CD4-positive, alpha-beta T cell (primary cell): ENCODE measurements at regions not wholly inside any gene's neighbourhood (a gene's known extent, or its start where the extent isn't known, plus 50 kb on each side); places are given as distances from the start of the nearest gene placed in this dataset.

Experiments used
- ATAC-seq: fragments of 200-7000 bp; cut with Tn5 transposase; one replicate; pipeline ENCODE4 v1.10.0; 2022; ENCODE audit warnings: mild to moderate bottlenecking; ENCODE audit not compliant: poor library complexity
- CTCF ChIA-PET: fragments of 350-600 bp; sonication (Branson Sonifier 250); formaldehyde crosslinking; loops from one replicate; lab custom pipeline; 2021; ENCODE audit warnings: antibody characterized with exemption, inconsistent platforms; lab: Charles Lee
- POLR2A ChIA-PET: fragments of 350-600 bp; sonication (Branson Sonifier 250); formaldehyde crosslinking; loops from one replicate; lab custom pipeline; 2021; ENCODE audit warnings: antibody characterized with exemption, inconsistent platforms; lab: Charles Lee
- DNase-seq, 14 experiments: peaks; one replicate each; pipeline ENCODE4 v3.0.0-alpha.2; 2013 to 2020; ENCODE audit warnings: mixed read lengths in 2 of 14
- H3K27ac ChIP-seq, 2 donors: one replicate each; pipeline versions ENCODE4 v1.5.1 to v1.7.0; 2013; ENCODE audit warnings: low read length in 2 of 2, low read depth in 1 of 2, mild to moderate bottlenecking in 1 of 2
- H3K27me3 ChIP-seq, 2 experiments: 1 replicate in 1 of 2; 2 replicates in 1 of 2; pipeline versions ENCODE4 v1.6.1 to v1.7.0; 2013; ENCODE audit warnings: low read length in 2 of 2, control low read depth in 1 of 2, mild to moderate bottlenecking in 1 of 2, moderate library complexity in 1 of 2; ENCODE audit not compliant: insufficient read depth in 2 of 2, control insufficient read depth in 1 of 2
- H3K36me3 ChIP-seq: one replicate; pipeline ENCODE4 v1.6.1; 2013; ENCODE audit warnings: low read length, control low read depth; ENCODE audit not compliant: insufficient read depth
- H3K4me1 ChIP-seq: one replicate; pipeline ENCODE4 v1.6.1; 2013; ENCODE audit warnings: low read length, control low read depth; ENCODE audit not compliant: insufficient read depth
- H3K4me3 ChIP-seq: one replicate; pipeline ENCODE4 v1.5.1; 2013; ENCODE audit warnings: mild to moderate bottlenecking, low read length, moderate library complexity
- H3K9me3 ChIP-seq, 2 experiments: 1 replicate in 1 of 2; 2 replicates in 1 of 2; pipeline versions ENCODE4 v1.6.1 to v1.7.0; 2013; ENCODE audit warnings: low read length in 2 of 2, mild to moderate bottlenecking in 2 of 2, control low read depth in 1 of 2, moderate library complexity in 1 of 2; ENCODE audit not compliant: control insufficient read depth in 1 of 2, insufficient read depth in 1 of 2
- H3K27ac Mint-ChIP-seq: one replicate; pipeline ENCODE4 v1.8.0; 2020; ENCODE audit warnings: mixed read lengths
- H3K27me3 Mint-ChIP-seq: one replicate; pipeline ENCODE4 v1.8.0; 2021; ENCODE audit warnings: mixed read lengths
- H3K36me3 Mint-ChIP-seq: one replicate; pipeline ENCODE4 v1.8.0; 2021; ENCODE audit warnings: low read depth, mixed read lengths
- H3K4me1 Mint-ChIP-seq: one replicate; pipeline ENCODE4 v1.8.0; 2021; ENCODE audit warnings: low read depth, mixed read lengths
- H3K4me3 Mint-ChIP-seq: one replicate; pipeline ENCODE4 v1.8.0; 2020; ENCODE audit warnings: mild to moderate bottlenecking, mixed read lengths
- H3K9me3 Mint-ChIP-seq: one replicate; pipeline ENCODE4 v1.8.0; 2020; ENCODE audit warnings: mixed read lengths
- intact Hi-C, 2 experiments: fragments of 100-400 bp; cut with DNase I in 1 of 2; cut with micrococcal nuclease in 1 of 2; formaldehyde crosslinking; loops; one replicate each; pipeline versions ENCODE4 v1.15.1 to v1.9.0; 2023 to 2025; cut with DNase I, micrococcal nuclease
- TF ChIP-seq, protein P1 (sequence below): fragments of 200-600 bp; IDR thresholded peaks from one replicate; pipeline ENCODE4 v1.8.0; 2022; ENCODE audit warnings: antibody characterized with exemption, mild to moderate bottlenecking

DNA sequence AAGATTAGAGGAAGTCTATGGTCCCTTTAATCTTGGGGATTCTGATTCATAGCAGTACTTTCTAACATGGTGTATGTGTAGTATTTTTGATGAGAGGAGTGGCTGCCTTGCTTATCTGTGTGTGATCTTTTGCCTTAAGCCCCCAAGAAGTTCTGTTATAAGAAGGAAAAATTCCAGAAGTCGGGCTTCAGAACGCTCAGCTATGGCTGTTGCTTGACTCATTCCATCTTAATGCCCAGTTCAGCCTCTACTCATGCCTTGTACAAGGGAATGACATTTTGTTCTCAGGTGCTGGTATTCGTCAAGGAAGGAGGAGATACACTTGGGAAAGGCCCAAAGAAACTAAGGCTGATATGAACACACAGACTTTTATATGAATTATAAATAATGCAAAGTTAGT, 713.0 kb upstream of the MARCKS start:
- Mint-ChIP-seq H3K4me1 (no peaks in the 10 kb centered on the region), H3K27ac (no peak overlapping the region), H3K9me3 (no peaks in the 10 kb centered on the region), H3K36me3 (no peaks in the 10 kb centered on the region), H3K27me3 (no peaks in the 10 kb centered on the region), H3K4me3 (no peak overlapping the region)
- no peak overlapping the region for H3K27ac ChIP-seq
- no peaks in the 10 kb centered on the region for H3K27me3 ChIP-seq
- ChIA-PET CTCF (no interaction called here), POLR2A (no interaction called here)
- no peaks in the 10 kb centered on the region for H3K9me3 ChIP-seq
- DNase-seq, result no peak
- intact Hi-C loops, result no loop called here
- TF ChIP-seq, protein P1, sequence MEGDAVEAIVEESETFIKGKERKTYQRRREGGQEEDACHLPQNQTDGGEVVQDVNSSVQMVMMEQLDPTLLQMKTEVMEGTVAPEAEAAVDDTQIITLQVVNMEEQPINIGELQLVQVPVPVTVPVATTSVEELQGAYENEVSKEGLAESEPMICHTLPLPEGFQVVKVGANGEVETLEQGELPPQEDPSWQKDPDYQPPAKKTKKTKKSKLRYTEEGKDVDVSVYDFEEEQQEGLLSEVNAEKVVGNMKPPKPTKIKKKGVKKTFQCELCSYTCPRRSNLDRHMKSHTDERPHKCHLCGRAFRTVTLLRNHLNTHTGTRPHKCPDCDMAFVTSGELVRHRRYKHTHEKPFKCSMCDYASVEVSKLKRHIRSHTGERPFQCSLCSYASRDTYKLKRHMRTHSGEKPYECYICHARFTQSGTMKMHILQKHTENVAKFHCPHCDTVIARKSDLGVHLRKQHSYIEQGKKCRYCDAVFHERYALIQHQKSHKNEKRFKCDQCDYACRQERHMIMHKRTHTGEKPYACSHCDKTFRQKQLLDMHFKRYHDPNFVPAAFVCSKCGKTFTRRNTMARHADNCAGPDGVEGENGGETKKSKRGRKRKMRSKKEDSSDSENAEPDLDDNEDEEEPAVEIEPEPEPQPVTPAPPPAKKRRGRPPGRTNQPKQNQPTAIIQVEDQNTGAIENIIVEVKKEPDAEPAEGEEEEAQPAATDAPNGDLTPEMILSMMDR, result no peak
- no peak for ATAC-seq
- H3K4me3 ChIP-seq, result no peak overlapping the region
- H3K4me1 ChIP-seq, result no peaks in the 10 kb centered on the region
- no peaks in the 10 kb centered on the region for H3K36me3 ChIP-seq

DNA sequence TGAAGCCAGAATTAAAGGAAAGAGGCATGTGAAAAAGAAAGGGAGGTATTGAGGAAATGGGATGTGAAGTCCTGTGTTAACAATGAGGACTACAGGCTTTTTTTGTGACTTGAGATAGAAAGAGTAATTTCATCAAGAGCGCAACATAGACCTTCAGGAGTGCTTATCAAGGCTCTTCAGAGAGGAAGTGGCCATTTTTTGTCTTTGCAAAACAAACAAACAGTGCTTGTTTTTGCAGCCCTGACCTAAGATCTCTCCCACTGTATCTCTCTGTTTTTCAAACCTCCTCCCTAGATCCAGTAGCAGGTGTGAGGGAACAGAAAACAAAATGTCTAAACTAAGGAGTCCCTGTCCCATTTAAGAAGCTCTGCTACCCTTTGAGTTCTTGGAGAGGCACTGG, 710.3 kb upstream of the MARCKS start:
- no peak for ATAC-seq
- H3K4me1 Mint-ChIP-seq, result no peaks in the 10 kb centered on the region

DNA sequence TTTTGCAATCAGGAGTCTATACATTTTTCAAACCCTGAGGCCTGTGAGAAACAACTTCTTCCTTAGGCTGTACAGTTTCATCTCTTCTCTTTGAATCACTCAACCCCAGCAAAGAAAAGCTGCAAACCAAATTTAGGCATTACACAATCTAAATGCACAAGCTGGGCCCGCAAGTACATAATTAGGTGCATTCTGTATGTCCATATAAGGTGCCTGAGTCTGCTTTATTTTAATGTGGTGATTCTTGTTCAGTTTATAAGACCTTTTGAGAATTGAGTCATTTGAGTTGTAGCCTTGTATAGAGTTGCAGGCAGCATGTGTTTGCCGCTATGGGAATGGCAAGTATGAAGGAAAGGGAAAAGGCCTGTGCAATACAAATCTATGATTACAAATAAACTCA, 709.6 kb upstream of the MARCKS start:
- DNase-seq (no peak), ATAC-seq (no peak)
- Mint-ChIP-seq H3K4me3 (no peak overlapping the region), H3K9me3 (peaks cover 6% of the 10 kb centered on the region), H3K27me3 (no peaks in the 10 kb centered on the region), H3K27ac (no peak overlapping the region), H3K4me1 (no peaks in the 10 kb centered on the region), H3K36me3 (no peaks in the 10 kb centered on the region)
- POLR2A ChIA-PET, result no interaction called here
- H3K27ac ChIP-seq, result no peak overlapping the region
- no peaks in the 10 kb centered on the region for H3K27me3 ChIP-seq
- no peaks in the 10 kb centered on the region for H3K9me3 ChIP-seq
- TF ChIP-seq, protein P1, result no peak
- CTCF ChIA-PET, result interaction anchor here (0.6 kb wide), 1 partner anchor 13 kb away, joined by 3 read pairs; no protein-coding TSS in a partner anchor
- intact Hi-C loops, result no loop called here
- no peaks in the 10 kb centered on the region for H3K4me1 ChIP-seq
- H3K36me3 ChIP-seq, result no peaks in the 10 kb centered on the region
- no peak overlapping the region for H3K4me3 ChIP-seq

More for the DNA sequence above, 710.3 kb upstream of the MARCKS start:
- Histone ChIP-seq H3K36me3 (no peaks in the 10 kb centered on the region), H3K27me3 (no peaks in the 10 kb centered on the region), H3K4me3 (no peak overlapping the region), H3K4me1 (no peaks in the 10 kb centered on the region), H3K9me3 (no peaks in the 10 kb centered on the region), H3K27ac (no peak overlapping the region)
- ChIA-PET POLR2A (no interaction called here), CTCF (no interaction called here)
- no peak for DNase-seq
- TF ChIP-seq, protein P1, result no peak
- Mint-ChIP-seq H3K27ac (no peak overlapping the region), H3K36me3 (no peaks in the 10 kb centered on the region), H3K4me3 (no peak overlapping the region), H3K9me3 (peaks cover 3% of the 10 kb centered on the region), H3K27me3 (no peaks in the 10 kb centered on the region)
- intact Hi-C loops, result no loop called here
